Natural killer cell (primary cell): ENCODE measurements at regions not wholly inside any gene's neighbourhood (a gene's known extent, or its start where the extent isn't known, plus 50 kb on each side); places are given as distances from the start of the nearest gene placed in this dataset.

Experiments
- ATAC-seq, 3 donors: fragments of 150-1000 bp in 2 of 3; fragments of 200-7000 bp in 1 of 3; cut with Tn5 transposase; 1 replicate in 1 of 3; 2 replicates in 2 of 3; pipeline ENCODE4 v1.10.0; 2021; ENCODE audit warnings: mild to moderate bottlenecking in 2 of 3, moderate library complexity in 2 of 3
- DNase-seq, 2 donors: peaks; one replicate each; pipeline versions ENCODE4 v3.0.0 to v3.0.0-alpha.2; 2013 to 2021; ENCODE audit warnings: mixed read lengths in 1 of 2
- H3K27ac ChIP-seq: one replicate; pipeline ENCODE4 v1.5.1; 2013; ENCODE audit warnings: mild to moderate bottlenecking, low read length
- H3K27me3 ChIP-seq: one replicate; pipeline ENCODE4 v1.6.1; 2013; ENCODE audit warnings: low read length; ENCODE audit not compliant: control insufficient read depth, insufficient read depth
- H3K36me3 ChIP-seq: one replicate; pipeline ENCODE4 v1.6.1; 2013; ENCODE audit warnings: low read length; ENCODE audit not compliant: control insufficient read depth, insufficient read depth
- H3K4me1 ChIP-seq: one replicate; pipeline ENCODE4 v1.6.1; 2013; ENCODE audit warnings: low read length; ENCODE audit not compliant: control insufficient read depth, insufficient read depth
- H3K4me3 ChIP-seq: one replicate; pipeline ENCODE4 v1.5.1; 2013; ENCODE audit warnings: low read length
- H3K9me3 ChIP-seq: one replicate; pipeline ENCODE4 v1.6.1; 2013; ENCODE audit warnings: low read length; ENCODE audit not compliant: control insufficient read depth, insufficient read depth
- H3K27ac Mint-ChIP-seq, 2 donors: one replicate each; pipeline ENCODE4 v1.8.0; 2022; ENCODE audit warnings: mild to moderate bottlenecking in 2 of 2, mixed read lengths in 2 of 2, moderate library complexity in 1 of 2
- H3K27me3 Mint-ChIP-seq, 2 donors: one replicate each; pipeline ENCODE4 v1.8.0; 2022; ENCODE audit warnings: low read depth in 2 of 2, mixed read lengths in 2 of 2
- H3K36me3 Mint-ChIP-seq: one replicate; pipeline ENCODE4 v1.8.0; 2022; ENCODE audit warnings: mixed read lengths
- H3K4me1 Mint-ChIP-seq, 2 donors: one replicate each; pipeline ENCODE4 v1.8.0; 2022; ENCODE audit warnings: mixed read lengths in 2 of 2
- H3K4me3 Mint-ChIP-seq: one replicate; pipeline ENCODE4 v1.8.0; 2022; ENCODE audit warnings: mild to moderate bottlenecking, moderate library complexity, mixed read lengths
- H3K9me3 Mint-ChIP-seq, 2 donors: one replicate each; pipeline ENCODE4 v1.8.0; 2022; ENCODE audit warnings: mixed read lengths in 2 of 2
- WGBS: methylation state at CpG from one replicate; pipeline ENCODE4 v1.1.7; 2013; ENCODE audit warnings: missing lambda C conversion rate; ENCODE audit not compliant: insufficient coverage; 5-methylcytosine and 5-hydroxymethylcytosine counted together
- intact Hi-C: fragments of 100-400 bp; cut with micrococcal nuclease; formaldehyde crosslinking; loops from one replicate; pipeline ENCODE4 v1.14.2; 2022
- TF ChIP-seq, protein P1 (sequence below): fragments of 200-600 bp; IDR thresholded peaks from one replicate; pipeline ENCODE4 v1.8.0; 2022; ENCODE audit warnings: antibody characterized with exemption

DNA sequence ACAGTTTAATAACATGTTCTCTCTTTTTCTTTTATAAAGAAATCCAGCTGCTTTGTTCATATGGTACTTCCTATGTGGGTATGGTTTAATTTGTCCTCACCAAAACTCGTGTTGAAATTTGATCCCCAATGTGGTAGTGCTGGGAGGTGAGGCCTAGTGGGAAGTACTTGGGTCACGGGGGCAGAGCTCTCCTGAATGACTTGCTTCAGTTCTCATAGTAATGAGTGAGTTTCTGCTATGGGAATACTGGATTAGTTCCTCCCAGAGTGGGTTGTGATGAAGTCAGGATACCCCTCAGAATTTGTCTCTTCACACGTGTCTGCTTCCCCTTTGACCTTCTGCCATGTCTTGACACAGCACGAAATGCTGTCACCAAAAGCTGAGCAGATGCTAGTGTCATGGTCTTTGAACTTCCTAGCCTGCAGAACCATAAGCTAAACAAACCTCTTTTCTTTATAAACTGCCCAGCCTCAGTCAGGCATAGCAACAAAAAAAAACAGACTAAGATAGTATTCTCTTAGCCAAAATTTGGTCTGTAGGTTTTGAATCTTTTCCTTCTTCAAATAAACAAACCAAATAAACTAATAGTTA lies 87.8 kb upstream of the HS3ST5 start:
- Mint-ChIP-seq H3K9me3 (peaks cover 9 to 12% of the 10 kb centered on the region in 2 donors), H3K36me3 (no peaks in the 10 kb centered on the region), H3K27me3 (no peaks in the 10 kb centered on the region), H3K4me3 (no peak overlapping the region), H3K27ac (no peak overlapping the region), H3K4me1 (no peaks in the 10 kb centered on the region)
- ATAC-seq: no peak
- no peak for DNase-seq
- H3K4me3 ChIP-seq: no peak overlapping the region
- intact Hi-C loops: no loop called here
- 43% methylated on average over 4 of the region's 4 CpGs for WGBS
- H3K27me3 ChIP-seq: no peaks in the 10 kb centered on the region
- H3K9me3 ChIP-seq: no peaks in the 10 kb centered on the region
- no peaks in the 10 kb centered on the region for H3K36me3 ChIP-seq
- no peaks in the 10 kb centered on the region for H3K4me1 ChIP-seq
- H3K27ac ChIP-seq: no peak overlapping the region
- TF ChIP-seq, protein P1, sequence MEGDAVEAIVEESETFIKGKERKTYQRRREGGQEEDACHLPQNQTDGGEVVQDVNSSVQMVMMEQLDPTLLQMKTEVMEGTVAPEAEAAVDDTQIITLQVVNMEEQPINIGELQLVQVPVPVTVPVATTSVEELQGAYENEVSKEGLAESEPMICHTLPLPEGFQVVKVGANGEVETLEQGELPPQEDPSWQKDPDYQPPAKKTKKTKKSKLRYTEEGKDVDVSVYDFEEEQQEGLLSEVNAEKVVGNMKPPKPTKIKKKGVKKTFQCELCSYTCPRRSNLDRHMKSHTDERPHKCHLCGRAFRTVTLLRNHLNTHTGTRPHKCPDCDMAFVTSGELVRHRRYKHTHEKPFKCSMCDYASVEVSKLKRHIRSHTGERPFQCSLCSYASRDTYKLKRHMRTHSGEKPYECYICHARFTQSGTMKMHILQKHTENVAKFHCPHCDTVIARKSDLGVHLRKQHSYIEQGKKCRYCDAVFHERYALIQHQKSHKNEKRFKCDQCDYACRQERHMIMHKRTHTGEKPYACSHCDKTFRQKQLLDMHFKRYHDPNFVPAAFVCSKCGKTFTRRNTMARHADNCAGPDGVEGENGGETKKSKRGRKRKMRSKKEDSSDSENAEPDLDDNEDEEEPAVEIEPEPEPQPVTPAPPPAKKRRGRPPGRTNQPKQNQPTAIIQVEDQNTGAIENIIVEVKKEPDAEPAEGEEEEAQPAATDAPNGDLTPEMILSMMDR: no peak

DNA sequence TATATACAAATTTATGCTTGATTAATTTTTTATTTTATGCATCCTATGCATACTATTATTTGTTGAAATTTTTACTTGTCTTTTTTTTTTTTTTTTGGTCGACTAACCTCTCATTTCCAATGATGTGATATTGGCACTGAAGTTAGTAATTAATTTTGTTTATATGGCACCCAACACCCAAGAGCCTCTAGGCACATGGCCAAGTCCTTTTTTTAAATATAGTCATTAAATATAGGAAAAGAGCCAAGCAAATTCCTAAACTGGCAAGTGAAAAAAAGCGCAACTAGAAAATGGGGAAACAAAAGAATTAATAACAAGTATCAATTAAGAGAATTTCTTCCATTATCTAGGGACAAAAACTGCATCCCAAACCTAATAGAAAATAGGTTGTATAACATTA lies 85.5 kb upstream of the HS3ST5 start:
- H3K27me3 Mint-ChIP-seq: no peaks in the 10 kb centered on the region
- ATAC-seq (no peak), DNase-seq (no peak)
- H3K27ac Mint-ChIP-seq: no peak overlapping the region
- no peaks in the 10 kb centered on the region for H3K36me3 Mint-ChIP-seq
- Histone ChIP-seq H3K4me1 (no peaks in the 10 kb centered on the region), H3K9me3 (no peaks in the 10 kb centered on the region), H3K4me3 (no peak overlapping the region), H3K36me3 (no peaks in the 10 kb centered on the region), H3K27ac (no peak overlapping the region), H3K27me3 (no peaks in the 10 kb centered on the region)
- intact Hi-C loops: no loop called here
- TF ChIP-seq, protein P1: no peak
- H3K4me3 Mint-ChIP-seq: no peak overlapping the region
- H3K9me3 Mint-ChIP-seq: peaks cover 15 to 22% of the 10 kb centered on the region in 2 donors
- no peaks in the 10 kb centered on the region for H3K4me1 Mint-ChIP-seq
- WGBS: no CpG with 5 or more reads among the region's 2 CpGs

DNA sequence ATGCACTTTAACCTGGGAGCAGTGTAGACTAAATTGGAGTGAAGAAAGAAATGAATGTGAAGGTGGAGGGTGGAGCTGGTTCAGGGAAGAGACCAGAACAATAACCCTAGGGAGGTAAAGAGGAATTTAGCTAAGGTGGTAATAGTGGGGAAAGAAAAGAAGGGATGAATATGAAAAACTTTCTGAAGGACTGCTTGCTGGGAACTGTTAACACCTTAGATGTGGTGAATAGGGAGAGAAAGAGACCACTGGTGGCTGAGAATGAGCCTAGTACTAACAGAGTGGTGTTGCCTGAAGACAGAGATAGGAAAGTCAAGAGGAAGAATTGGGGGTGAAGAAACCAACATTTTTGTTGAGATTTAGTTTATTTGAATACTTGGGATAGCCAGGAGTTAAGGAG lies 78.4 kb upstream of the HS3ST5 start:
- peaks cover 24 to 32% of the 10 kb centered on the region in 2 donors for H3K9me3 Mint-ChIP-seq
- TF ChIP-seq, protein P1: no peak
- no peak overlapping the region for H3K4me3 Mint-ChIP-seq
- Histone ChIP-seq H3K27me3 (no peaks in the 10 kb centered on the region), H3K4me1 (no peaks in the 10 kb centered on the region), H3K4me3 (no peak overlapping the region), H3K27ac (no peak overlapping the region), H3K36me3 (no peaks in the 10 kb centered on the region), H3K9me3 (no peaks in the 10 kb centered on the region)
- intact Hi-C loops: no loop called here
- H3K4me1 Mint-ChIP-seq: no peaks in the 10 kb centered on the region
- H3K36me3 Mint-ChIP-seq: no peaks in the 10 kb centered on the region
- H3K27me3 Mint-ChIP-seq: no peaks in the 10 kb centered on the region
- DNase-seq (no peak), ATAC-seq (no peak)
- H3K27ac Mint-ChIP-seq: no peak overlapping the region

DNA sequence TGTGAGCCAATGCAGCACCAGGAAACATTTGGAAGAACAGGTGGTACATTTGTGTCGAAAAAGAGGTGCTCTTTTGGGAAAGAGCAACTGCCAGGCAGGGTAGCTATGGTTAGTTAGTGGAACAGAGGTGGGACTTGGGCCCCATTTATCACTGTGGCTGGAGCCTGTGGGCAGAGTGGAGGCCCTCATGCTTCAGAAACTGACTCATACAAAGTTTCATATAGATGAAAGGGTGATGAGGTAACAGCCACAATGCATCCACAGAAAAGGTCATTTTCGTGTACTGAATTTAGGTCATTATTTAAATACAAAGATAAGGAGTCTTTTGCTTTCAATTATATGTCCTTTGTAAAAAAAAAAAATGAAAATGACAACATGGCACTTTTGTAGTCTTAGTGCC lies 76.4 kb upstream of the HS3ST5 start:
- Mint-ChIP-seq H3K4me1 (no peaks in the 10 kb centered on the region), H3K9me3 (peaks cover 20 to 22% of the 10 kb centered on the region in 2 donors), H3K36me3 (no peaks in the 10 kb centered on the region), H3K4me3 (no peak overlapping the region), H3K27me3 (no peaks in the 10 kb centered on the region), H3K27ac (no peak overlapping the region)
- intact Hi-C loops: no loop called here
- TF ChIP-seq, protein P1: no peak
- no peak overlapping the region for H3K4me3 ChIP-seq
- WGBS: 80% methylated on average over 1 of the region's 2 CpGs
- ATAC-seq (no peak), DNase-seq (no peak)
- H3K4me1 ChIP-seq: no peaks in the 10 kb centered on the region
- no peaks in the 10 kb centered on the region for H3K36me3 ChIP-seq
- H3K27me3 ChIP-seq: no peaks in the 10 kb centered on the region
- no peaks in the 10 kb centered on the region for H3K9me3 ChIP-seq
- H3K27ac ChIP-seq: no peak overlapping the region
